Loucy (cell line): ENCODE measurements at regions not wholly inside any gene's neighbourhood (a gene's known extent, or its start where the extent isn't known, plus 50 kb on each side); places are given as distances from the start of the nearest gene placed in this dataset.

Source experiments
- H2AFZ ChIP-seq: fragments of 200-600 bp; sonication (generic); 2 replicates; pipeline ENCODE4 v1.6.0; 2016; ENCODE audit warnings: antibody characterized with exemption, mild to moderate bottlenecking, low read length, moderate library complexity
- H3F3A ChIP-seq: fragments of 200-600 bp; 2 replicates; pipeline ENCODE4 v1.6.0; 2016; ENCODE audit warnings: antibody characterized with exemption, low read depth, mild to moderate bottlenecking
- H3K27me3 ChIP-seq: fragments of 200-600 bp; sonication (generic); 2 replicates; pipeline ENCODE4 v1.6.1; 2014; ENCODE audit warnings: low read length, mild to moderate bottlenecking; ENCODE audit not compliant: insufficient read depth, poor library complexity, severe bottlenecking
- H3K36me3 ChIP-seq: fragments of 200-600 bp; sonication (generic); 2 replicates; pipeline ENCODE4 v1.6.1; 2016; ENCODE audit warnings: low read length; ENCODE audit not compliant: insufficient read depth
- H3K4me1 ChIP-seq: fragments of 200-600 bp; sonication (generic); 2 replicates; pipeline ENCODE4 v1.5.1; 2014; ENCODE audit warnings: low read length, mild to moderate bottlenecking; ENCODE audit not compliant: insufficient read depth, poor library complexity, severe bottlenecking
- H3K4me2 ChIP-seq: fragments of 200-600 bp; sonication (generic); 2 replicates; pipeline ENCODE4 v1.6.0; 2014; ENCODE audit warnings: antibody characterized with exemption, low read length, low read depth, mild to moderate bottlenecking; ENCODE audit not compliant: poor library complexity, severe bottlenecking
- H3K4me3 ChIP-seq: fragments of 200-600 bp; sonication (generic); 2 replicates; pipeline ENCODE4 v1.5.1; 2014; ENCODE audit warnings: low read length, mild to moderate bottlenecking, mixed read lengths; ENCODE audit not compliant: poor library complexity, severe bottlenecking
- H3K79me2 ChIP-seq: fragments of 200-600 bp; sonication (generic); 2 replicates; pipeline ENCODE4 v1.6.1; 2014; ENCODE audit warnings: low read length; ENCODE audit not compliant: insufficient read depth
- H3K9ac ChIP-seq: fragments of 200-600 bp; sonication (generic); 2 replicates; pipeline ENCODE4 v1.6.0; 2014; ENCODE audit warnings: mild to moderate bottlenecking, low read depth, low read length, moderate library complexity; ENCODE audit not compliant: poor library complexity, severe bottlenecking
- H3K9me2 ChIP-seq: fragments of 200-600 bp; sonication (generic); replicated peaks from 2 replicates; pipeline ENCODE4 v1.6.1; 2016; ENCODE audit warnings: low read depth, low read length, mixed read lengths
- H3K9me3 ChIP-seq: fragments of 200-600 bp; sonication (generic); 2 replicates; pipeline ENCODE4 v1.6.1; 2014; ENCODE audit warnings: mild to moderate bottlenecking, antibody characterized with exemption, low read length, low read depth; ENCODE audit not compliant: insufficient read depth
- H4K20me1 ChIP-seq: fragments of 200-600 bp; sonication (generic); 2 replicates; pipeline ENCODE4 v1.6.0; 2014; ENCODE audit warnings: antibody characterized with exemption, low read length, mild to moderate bottlenecking; ENCODE audit not compliant: insufficient read depth, poor library complexity, severe bottlenecking
- CTCF ChIP-seq: fragments of 200-600 bp; sonication (generic); conservative IDR thresholded peaks from 2 replicates; pipeline ENCODE4 v1.5.1; 2014; ENCODE audit warnings: mild to moderate bottlenecking, antibody characterized with exemption, low read length
- EZH2phosphoT487 ChIP-seq: fragments of 200-600 bp; IDR thresholded peaks from 2 replicates; pipeline ENCODE4 v1.6.1; 2018; ENCODE audit warnings: antibody characterized with exemption, mild to moderate bottlenecking, moderate library complexity, borderline replicate concordance

- H3F3A ChIP-seq = no peaks in the 10 kb centered on the region
- H3K36me3 ChIP-seq = no peaks in the 10 kb centered on the region
- TF ChIP-seq CTCF (no peak), EZH2phosphoT487 (no peak)
- H3K27me3 ChIP-seq = no peaks in the 10 kb centered on the region
- H3K9me3 ChIP-seq = no peaks in the 10 kb centered on the region
- no peak overlapping the region for H3K9ac ChIP-seq
- H3K79me2 ChIP-seq = no peaks in the 10 kb centered on the region
- H2AFZ ChIP-seq = no peak overlapping the region
- no peaks in the 10 kb centered on the region for H4K20me1 ChIP-seq
- H3K4me3 ChIP-seq = no peak overlapping the region
- no peaks in the 10 kb centered on the region for H3K9me2 ChIP-seq
- H3K4me1 ChIP-seq = no peaks in the 10 kb centered on the region
- no peak overlapping the region for H3K4me2 ChIP-seq
These were observed 225.6 kb downstream of the MAP2K6 start for GRCh38 chr17:69640073-69640472.

- H4K20me1 ChIP-seq = no peaks in the 10 kb centered on the region
- no peak overlapping the region for H3K4me3 ChIP-seq
- no peaks in the 10 kb centered on the region for H3K27me3 ChIP-seq
- H3K9me3 ChIP-seq = no peaks in the 10 kb centered on the region
- no peak overlapping the region for H2AFZ ChIP-seq
- no peaks in the 10 kb centered on the region for H3K4me1 ChIP-seq
- no peaks in the 10 kb centered on the region for H3K79me2 ChIP-seq
- H3K9ac ChIP-seq = no peak overlapping the region
- H3K36me3 ChIP-seq = no peaks in the 10 kb centered on the region
- no peaks in the 10 kb centered on the region for H3F3A ChIP-seq
- no peaks in the 10 kb centered on the region for H3K9me2 ChIP-seq
- TF ChIP-seq EZH2phosphoT487 (no peak), CTCF (no peak)
- H3K4me2 ChIP-seq = no peak overlapping the region
These were observed 229.2 kb downstream of the MAP2K6 start for GRCh38 chr17:69643686-69644085.

GRCh38 chr17:69646729-69647128, 232.2 kb downstream of the MAP2K6 start:
- Histone ChIP-seq H2AFZ (no peak overlapping the region), H3K36me3 (no peaks in the 10 kb centered on the region), H3K9me3 (no peaks in the 10 kb centered on the region), H3K4me1 (no peaks in the 10 kb centered on the region), H3K9ac (no peak overlapping the region), H3K27me3 (no peaks in the 10 kb centered on the region), H3K4me3 (no peak overlapping the region), H4K20me1 (no peaks in the 10 kb centered on the region), H3K9me2 (no peaks in the 10 kb centered on the region), H3K79me2 (no peaks in the 10 kb centered on the region), H3F3A (no peaks in the 10 kb centered on the region), H3K4me2 (no peak overlapping the region)
- no peak for TF ChIP-seq CTCF
- no peak for TF ChIP-seq EZH2phosphoT487
